HG03378 (cell line): ENCODE measurements at regions not wholly inside any gene's neighbourhood (a gene's known extent, or its start where the extent isn't known, plus 50 kb on each side); places are given as distances from the start of the nearest gene placed in this dataset.
"Not testable (repeated sequence)": the region's sequence is repeated elsewhere in the genome, so short reads cannot be mapped to it uniquely, and the experiment has no call there.

ENCODE experiments used
- ATAC-seq: cut with Tn5 transposase; IDR thresholded peaks from one replicate; pipeline ENCODE4 v1.9.1; 2021; ENCODE audit warnings: mild to moderate bottlenecking, moderate library complexity; ENCODE audit not compliant: unreplicated experiment

GRCh38 chr6:125354649-125355048, 52.9 kb upstream of the HDDC2 start:
- no peak for ATAC-seq

- no peak for ATAC-seq
Measured at GRCh38 chr6:125356884-125357283, 55.1 kb upstream of the HDDC2 start.

- peak; percentile 67 for ATAC-seq
Measured at GRCh38 chr6:125357515-125358256, 55.9 kb upstream of the HDDC2 start.

GRCh38 chr6:125358898-125359297, 57.1 kb upstream of the HDDC2 start:
- ATAC-seq, result no peak

- no peak for ATAC-seq
Measured at GRCh38 chr6:125361868-125362267, 60.1 kb upstream of the HDDC2 start.

GRCh38 chr6:125363039-125363823, 61.5 kb upstream of the HDDC2 start:
- ATAC-seq, result no peak

GRCh38 chr6:125363824-125364165, 62.0 kb upstream of the HDDC2 start:
- ATAC-seq, result no peak

- ATAC-seq, result no peak
Measured at GRCh38 chr6:125365230-125365629, 63.5 kb upstream of the HDDC2 start.

GRCh38 chr6:125367036-125367782, 65.4 kb upstream of the HDDC2 start:
- ATAC-seq, result no peak

- no peak for ATAC-seq
Measured at GRCh38 chr6:125370343-125370742, 68.6 kb upstream of the HDDC2 start.

GRCh38 chr6:125375013-125375412, 73.2 kb upstream of the HDDC2 start:
- no peak for ATAC-seq

- ATAC-seq, result no peak
Measured at GRCh38 chr6:125375821-125376220, 74.1 kb upstream of the HDDC2 start.

GRCh38 chr6:125377621-125378020, 75.9 kb upstream of the HDDC2 start:
- no peak for ATAC-seq

- ATAC-seq, result no peak
Measured at GRCh38 chr6:125379174-125379573, 77.4 kb upstream of the HDDC2 start.

GRCh38 chr6:125380474-125380873, 78.7 kb upstream of the HDDC2 start:
- no peak for ATAC-seq

- ATAC-seq, result not testable (repeated sequence)
Measured at GRCh38 chr6:125386337-125386736, 84.6 kb upstream of the HDDC2 start.

GRCh38 chr6:125392682-125393081, 90.9 kb upstream of the HDDC2 start:
- peak; percentile 66 for ATAC-seq

GRCh38 chr6:125393449-125393858, 91.7 kb upstream of the HDDC2 start:
- no peak for ATAC-seq

- ATAC-seq, result no peak
Measured at GRCh38 chr6:125406741-125407140, 105.0 kb upstream of the HDDC2 start.

GRCh38 chr6:125414507-125414906, 112.7 kb upstream of the HDDC2 start:
- no peak for ATAC-seq

- ATAC-seq, result no peak
Measured at GRCh38 chr6:125415913-125416312, 114.1 kb upstream of the HDDC2 start.

GRCh38 chr6:125421836-125422235, 120.1 kb upstream of the HDDC2 start:
- no peak for ATAC-seq
